ENCODE measurements at regions not wholly inside any gene's neighbourhood (a gene's known extent, or its start where the extent isn't known, plus 50 kb on each side); places are given as distances from the start of the nearest gene placed in this dataset.
"Not testable (repeated sequence)": the region's sequence is repeated elsewhere in the genome, so short reads cannot be mapped to it uniquely, and the experiment has no call there.

DNA sequence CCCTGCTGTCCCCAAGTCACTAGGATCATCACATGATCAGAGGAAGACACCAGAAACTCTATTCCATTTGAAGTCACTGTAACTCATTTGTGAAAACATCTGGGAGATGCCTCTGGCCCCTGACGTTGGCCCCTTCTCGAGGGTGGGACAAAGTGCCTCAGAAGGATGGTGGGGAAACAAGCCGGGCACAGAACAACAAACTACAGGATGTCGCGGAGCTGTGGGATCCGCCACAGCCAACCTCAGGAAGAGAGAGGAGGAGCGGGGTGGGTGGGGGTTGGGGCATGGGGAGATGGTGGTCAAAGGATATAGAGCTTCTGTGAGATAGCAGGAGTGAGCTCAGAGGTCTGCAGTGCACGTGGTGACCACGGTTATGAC is 265.6 kb upstream of the TCERG1L start:
- DNase-seq, result no peak

DNA sequence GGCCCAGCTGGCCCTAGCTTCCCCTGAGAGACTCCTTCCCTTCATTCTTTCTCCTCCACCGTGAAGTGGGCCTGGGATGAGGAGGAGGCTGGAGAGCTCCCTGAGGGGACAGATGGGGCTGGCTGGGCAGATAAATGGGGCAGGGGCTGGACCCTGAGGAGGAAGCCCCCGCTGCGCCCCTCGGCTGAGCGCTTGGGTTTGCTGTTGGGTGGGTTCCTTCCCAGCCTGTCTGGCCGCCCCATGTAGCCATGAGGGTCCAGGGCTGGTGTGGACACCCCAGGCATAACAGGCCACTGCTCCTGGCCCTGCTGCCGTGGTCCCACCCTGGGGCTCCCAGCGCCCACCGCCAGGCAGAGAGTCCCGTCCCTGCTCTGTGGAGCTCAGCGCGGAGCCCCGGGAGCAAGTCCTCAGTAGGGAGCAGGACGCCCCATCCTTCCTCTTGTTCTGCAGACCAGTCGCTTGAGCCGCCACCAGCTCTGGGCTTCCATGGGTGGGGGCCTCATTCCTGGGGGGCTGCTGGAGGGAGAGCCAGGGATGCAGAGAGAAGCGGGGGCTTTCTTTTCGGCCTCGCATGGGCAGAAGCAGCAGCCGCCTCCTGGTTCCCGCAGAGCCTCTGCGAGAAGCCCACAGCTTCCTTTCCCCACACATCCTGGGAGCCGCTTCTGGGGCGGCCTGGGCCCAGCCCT is 266.4 kb upstream of the TCERG1L start:
- DNase-seq, result no peak

DNA sequence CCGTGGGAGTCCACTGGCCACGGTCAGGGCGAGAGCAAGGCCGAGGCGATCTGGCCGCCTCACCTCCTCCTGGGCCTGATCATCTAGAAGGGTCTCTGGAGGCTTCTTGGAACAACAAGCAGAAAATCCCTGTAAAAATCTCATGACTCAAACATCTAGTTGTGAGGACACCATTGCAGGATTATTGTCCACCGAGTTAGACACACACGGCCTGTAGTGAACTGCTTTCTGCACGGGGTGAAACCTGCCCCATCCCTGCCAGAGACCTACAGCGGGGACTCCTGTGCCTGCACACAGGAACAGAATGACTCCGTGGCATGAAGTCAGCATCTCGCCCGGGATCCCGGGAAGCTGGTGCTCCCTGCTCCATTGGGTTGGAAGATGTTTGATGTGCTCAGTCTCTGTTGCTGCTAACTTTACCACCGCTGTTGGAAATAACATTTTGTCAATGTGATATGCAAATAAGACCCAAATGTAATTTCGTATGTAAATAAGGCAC is 267.0 kb upstream of the TCERG1L start:
- DNase-seq, result no peak

DNA sequence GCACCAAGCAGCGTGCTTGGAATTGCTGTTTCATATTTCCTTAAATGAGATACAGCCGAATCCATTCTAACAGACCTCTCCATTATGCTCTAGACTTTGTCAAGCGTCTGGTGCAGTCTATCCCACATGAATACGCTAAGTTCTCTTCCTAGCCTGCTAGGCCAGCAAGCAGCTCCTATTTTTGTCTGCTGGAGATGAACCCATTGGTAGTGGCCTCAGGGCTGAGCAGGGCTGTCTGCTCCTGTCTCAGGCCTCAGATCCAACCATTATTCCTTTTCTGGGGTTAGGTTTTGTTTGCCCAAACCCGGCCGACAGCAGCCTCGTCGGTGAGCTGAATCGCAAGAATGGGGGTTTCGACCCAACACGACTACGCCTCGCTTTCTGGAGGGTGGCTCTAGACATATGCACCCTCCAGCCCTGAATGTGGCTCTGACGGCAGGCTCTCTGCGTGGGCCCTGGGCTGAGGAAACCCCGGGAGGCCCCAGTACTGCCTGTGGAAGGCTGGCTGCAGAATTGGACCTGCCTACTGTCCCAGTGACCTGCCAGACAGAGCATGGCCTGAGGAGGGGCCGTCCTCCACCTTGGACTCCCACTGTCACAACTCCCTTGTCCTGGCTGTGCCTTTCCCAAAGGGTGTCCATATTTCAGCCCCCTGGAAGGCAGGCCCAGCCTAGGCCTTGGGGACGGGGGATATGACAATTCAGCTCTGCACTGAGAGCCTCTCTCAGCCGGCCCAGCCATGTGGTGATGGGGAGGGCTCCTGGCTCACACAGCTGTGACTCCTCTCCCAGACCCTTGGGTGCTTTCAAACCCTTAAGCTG is 267.9 kb upstream of the TCERG1L start:
- no peak for DNase-seq

DNA sequence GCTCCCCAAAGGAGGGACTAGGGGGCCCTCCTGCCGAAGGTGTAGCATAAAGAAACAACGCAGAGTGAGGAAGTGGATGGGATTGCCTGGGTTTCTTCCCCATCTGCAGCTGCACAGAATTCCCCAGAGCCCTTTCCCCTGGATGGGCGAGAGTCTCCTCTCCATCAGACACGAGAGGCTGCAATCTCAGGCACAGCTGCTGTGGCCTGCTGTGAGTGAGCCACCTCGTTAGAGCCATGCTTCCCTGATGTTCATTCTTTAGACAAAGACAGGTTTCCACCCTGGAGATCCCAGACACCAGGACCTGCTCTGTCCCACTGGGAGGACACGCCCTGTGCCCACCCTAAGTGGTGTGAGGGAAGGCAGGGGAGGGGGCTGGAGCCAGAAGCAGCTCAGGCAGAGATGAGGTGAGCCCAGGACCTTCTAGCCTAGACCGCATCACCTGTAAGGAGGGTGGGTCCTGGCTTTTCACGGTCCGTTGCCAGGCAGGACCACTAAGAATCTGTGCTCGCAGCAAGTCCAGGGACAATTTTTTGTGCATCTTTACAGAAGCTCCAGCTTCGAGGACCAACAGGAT is 268.6 kb upstream of the TCERG1L start:
- no peak for DNase-seq

DNA sequence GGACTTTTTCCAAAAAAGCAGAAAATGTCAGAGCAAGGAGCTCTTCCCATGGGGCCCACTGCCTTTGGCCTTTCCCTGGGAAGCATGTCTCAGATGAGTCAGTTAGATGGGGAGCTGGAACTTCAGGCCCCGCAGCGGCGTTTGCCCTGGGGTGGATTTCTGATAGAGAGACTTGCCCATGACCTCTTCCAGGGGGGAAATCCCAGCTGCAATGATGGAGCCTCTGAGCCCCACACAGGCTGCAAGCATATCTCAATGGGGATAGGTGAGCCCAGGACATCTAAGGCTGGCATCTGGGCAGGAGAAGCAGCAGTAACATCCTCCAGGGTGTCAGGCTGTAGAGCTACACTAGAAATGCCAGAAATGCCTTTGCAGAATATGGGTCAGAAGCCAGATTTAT is 269.2 kb upstream of the TCERG1L start:
- no peak for DNase-seq

DNA sequence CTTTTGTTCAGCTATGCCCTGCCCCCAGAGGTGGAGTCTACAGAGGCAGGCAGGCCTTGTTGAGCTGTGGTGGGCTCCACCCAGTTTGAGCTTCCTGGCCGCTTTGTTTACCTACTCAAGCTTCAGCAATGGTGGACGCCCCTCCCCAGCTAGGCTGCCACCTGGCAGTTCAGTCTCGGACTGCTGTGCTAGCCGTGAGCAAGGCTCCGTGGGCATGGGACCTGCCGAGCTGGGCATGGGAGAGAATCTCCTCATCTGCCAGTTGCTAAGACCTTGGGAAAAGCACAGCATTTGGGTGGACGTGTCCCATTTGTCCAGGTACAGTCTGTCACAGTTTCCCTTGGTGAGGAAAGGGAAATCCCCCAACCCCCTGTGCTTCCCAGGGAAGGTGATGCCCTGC is 270.0 kb upstream of the TCERG1L start:
- not testable (repeated sequence) for DNase-seq

DNA sequence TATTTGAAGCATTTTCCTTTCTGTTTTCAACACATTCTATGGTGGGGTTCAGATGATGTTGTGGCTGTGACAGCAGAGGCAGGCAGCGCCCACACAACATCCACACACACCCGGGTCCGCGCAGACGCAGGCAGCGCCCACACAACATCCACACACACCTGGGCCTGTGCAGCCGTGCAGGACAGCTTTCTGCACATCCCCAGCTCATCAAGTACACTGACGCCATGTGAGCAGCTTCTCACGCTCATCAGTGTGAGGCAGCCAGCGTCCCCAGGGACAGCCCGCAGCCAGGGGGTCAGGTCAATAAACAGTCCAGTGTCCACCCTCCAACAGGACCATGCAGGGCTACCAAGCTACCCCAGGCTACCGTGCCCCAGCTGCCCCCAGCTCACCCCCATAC is 272.8 kb upstream of the TCERG1L start:
- no peak for DNase-seq

DNA sequence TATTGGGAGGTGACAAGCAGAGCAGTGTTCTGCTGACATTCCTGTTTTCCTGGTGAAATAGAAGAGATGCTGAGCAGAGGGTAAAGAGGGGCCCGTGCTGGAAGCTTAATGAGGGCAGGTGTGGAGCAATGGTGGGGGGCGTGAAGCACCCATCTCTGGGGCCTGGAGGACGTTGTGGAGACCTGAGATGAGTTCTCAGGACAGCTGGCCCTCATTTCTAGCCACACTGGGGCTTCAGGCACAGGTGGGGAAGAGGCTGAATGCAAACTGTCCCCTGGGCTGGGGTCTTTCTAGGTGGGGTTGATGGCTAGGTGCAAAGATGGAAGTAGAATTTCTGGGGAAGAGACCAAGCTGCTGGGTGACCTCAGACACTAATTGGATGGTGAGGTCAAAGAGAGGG is 274.2 kb upstream of the TCERG1L start:
- DNase-seq, result no peak

DNA sequence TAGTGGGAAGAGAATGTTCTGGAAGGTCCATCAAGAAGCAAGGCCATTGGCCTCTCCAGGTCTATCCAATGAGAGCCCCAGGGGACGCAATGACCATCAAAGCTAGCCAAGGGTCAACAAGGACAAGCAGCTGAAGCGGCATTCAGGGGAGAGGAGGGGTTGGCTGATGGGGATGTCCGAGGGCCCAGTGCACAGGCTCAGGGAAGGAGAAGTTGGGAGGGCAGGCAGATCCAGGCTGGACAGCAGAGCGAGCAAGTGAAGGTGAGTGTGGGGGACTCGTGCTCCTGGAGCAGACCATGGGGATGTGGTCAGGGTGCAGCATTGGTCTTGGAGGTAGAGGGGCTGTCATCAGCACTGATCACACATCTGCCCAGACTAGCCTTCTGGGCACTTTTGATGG is 275.4 kb upstream of the TCERG1L start:
- no peak for DNase-seq

DNA sequence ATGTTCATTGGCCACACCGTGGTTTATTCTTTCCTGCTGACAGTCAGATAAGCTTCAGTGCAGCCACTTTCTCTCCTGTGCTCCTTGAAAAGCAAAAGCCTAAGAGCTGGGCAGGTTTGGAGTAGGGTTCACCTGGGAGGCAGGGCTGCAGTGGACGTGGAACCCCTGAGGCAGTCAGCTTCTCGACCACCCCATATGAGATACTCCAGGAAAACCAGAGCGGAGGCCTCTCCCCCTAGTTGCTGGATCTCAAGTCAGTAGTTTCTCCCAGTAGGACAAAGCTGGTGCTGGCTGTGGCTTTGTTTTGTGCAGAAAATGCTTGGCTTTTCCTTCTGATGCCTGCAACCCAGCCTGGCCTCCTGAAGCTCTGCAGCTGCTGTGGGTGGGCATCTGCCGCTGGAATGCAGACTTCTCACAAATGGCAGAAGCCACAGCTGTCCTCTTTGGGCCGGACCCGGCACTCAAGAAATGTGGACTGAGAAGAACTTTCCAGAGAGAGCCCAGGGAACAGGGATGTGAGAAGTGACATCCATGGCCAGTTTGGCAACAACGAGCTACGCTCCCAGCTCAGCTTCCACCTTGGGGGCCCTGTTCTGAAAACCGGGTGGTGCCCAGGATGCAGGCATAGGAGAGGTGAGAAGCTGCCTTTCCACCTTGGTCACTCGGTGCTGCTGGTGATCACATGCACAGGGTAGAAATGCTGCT is 276.6 kb upstream of the TCERG1L start:
- no peak for DNase-seq

DNA sequence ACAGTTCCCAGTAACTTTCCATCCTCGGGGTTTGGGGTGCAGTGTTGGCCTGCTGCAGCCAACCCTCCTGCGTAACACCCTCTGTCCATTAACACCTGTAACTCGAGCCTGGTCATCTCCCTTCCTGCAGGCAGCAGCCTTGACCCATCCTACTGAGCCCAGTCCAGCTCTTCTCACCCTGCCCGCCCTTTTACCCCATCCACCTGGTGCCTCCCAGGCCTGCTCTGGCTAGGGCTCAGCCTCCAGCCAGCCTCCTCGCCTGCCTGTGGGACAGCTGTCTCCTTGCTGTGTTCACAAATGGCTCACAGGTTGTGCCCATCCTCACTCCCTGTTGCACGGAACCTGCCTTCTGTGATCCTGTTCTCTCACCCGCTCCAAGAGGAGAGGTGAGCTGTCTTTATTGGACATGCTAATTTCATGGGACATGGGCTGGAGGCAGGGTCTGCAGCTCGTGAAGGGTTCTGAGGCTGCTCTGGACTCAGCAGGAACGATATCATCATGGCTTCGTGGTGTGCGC is 277.2 kb upstream of the TCERG1L start:
- DNase-seq, result no peak

DNA sequence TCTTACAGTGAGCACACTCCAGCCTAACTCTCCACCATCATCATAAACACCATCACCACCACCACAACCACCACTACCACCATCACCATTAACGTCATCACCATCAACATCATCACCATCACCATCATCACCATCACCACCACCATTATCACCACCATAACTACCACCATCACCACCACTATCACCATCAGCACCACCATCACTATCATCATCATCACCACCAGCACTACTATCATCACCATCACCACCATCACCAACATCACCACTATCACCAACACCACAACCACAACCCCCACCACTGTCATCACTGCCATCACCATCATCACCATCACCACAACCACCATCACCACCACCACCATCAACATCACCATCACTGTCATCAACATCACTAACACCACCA is 279.0 kb upstream of the TCERG1L start:
- DNase-seq, result no peak

DNA sequence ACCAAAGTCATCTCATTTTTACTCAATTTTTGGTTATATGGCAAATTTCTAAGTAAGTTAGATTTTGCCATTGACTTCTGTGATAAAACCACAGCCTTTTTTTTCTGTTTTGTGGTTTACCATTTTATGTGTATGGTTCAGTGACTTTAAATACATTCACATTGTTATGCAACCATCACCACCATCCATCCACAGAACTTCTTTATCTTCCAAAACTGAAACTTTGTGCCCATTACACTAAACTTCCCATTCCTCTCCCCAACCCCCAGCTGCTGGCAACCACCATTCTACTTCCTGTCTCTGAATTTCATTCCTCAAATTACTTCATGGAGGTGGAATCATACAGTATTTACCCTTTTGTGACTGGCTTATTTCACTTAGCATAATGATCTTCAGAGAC is 280.4 kb upstream of the TCERG1L start:
- no peak for DNase-seq

DNA sequence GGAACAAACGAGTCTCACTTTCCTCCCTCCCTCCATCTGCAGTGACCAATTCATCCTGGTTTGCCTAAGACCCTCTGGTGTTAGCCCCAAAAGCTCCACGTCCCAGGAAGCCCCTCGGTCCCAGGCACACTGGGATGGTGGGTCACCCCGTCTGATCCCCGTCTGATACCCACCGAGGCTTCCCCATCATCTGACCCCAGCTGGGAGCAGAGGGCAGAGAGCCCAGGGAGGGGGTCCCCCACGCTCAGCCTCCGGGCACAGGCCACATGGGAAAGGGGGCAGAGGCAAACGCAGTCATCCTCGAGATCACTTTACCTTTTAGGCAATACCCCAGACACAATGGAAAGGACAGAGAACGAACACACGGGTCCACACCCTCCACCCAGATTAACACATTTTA is 291.6 kb upstream of the PPP2R2D start:
- no peak for DNase-seq

DNA sequence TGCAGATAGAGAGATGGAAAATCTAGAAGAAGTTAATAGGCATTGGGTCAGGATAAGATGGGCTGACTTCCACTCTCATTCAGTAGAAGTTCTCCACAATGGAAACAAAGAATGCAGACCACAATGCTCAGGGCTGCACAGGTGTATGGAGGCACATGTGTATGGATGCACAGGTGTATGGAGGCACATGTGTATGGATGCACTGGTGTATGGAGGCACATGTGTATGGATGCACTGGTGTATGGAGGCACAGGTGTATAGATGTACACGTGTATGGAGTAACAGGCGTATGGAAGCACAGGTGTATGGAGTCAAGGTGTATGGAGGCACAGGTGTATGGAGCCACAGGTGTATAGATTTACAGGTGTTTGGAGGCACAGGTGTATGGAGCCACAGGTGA is 285.7 kb upstream of the PPP2R2D start:
- no peak for DNase-seq

DNA sequence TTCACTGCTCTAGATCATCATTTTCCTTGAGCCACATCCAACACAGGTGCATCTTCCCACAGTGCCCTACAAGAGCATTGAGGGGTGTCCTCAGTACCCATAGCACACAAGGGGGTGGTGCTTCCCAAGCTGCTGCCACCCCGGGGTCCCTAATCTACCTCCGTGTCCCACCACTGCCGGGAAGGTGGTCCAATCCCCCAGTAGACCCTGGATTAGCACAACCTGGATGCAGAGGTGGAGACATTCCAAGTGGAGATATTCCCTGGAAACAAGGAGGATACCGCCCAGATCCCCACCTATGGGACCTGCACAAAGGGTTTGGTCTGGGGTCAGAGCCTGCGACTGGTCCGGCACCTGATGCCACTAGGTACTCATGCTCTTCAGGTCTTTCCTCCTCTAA is 284.8 kb upstream of the PPP2R2D start:
- DNase-seq, result no peak

DNA sequence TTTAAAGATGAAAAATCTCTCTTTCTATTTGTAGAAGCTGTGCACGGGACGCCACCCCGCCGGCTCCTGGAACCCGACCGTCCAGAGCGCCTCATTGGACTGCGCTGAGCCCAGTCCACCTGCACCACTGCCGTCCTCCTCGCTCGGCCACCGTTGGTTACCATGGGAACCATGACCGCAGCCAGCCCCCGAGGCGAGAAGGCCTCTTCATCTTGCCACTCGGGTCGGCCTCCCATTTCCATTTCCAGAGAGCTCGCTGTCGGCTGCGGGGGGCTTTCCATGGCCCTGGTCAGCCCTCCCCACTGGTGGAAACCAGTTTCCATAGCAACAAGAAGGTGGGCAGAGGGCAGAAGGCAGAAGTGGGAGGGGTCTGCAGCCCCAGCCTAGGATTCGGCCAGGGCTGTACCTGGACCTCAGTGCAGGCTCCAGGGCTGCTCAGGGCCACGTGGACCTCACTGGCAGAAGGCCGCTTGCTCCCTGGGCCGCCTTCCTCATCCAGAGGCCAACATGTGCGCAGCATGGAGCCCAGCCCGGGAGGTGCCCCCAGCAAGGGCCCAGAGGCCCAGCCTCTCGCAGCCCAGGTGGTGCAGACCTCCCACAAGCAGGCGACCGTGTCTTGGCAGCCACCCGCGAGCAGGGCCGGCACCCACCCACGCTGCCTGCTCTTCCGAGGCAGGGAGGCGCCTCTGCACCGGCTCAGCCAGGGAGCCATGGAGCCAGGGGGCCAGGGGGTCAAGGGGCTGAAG is 283.5 kb upstream of the PPP2R2D start:
- no peak for DNase-seq

DNA sequence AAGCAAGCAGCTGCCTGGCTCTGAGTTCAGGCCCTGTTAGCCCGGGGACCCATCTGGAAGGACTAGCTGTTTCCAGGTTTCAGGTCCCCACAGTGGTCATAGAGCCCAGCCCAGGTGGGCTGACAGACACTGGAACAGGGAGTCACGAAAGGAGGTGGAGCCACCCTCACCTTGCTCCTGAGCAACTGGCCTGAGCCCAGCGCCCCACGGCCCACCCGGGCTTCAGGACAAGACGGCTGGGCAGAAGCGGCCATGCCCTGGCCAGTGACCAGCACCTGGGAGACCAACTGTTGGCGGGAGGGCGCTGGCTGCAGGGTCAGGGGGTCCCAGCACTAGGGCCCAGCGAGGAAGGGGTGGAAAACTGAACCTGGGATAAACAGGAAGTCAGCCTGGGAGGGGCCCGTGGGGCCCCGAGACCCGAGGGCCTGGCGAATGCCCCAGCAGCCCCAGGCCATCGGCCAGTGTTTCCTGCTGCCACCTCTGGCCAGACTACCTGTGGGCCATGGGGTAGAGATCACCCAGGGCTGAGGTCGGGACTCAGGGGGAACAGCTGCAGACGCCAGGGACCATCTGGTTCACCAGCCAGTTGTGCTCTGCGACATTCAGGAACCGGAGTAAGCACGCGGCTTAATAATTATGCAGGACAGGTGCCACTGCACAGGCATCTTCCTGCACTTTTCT is 282.1 kb upstream of the PPP2R2D start:
- DNase-seq, result no peak

DNA sequence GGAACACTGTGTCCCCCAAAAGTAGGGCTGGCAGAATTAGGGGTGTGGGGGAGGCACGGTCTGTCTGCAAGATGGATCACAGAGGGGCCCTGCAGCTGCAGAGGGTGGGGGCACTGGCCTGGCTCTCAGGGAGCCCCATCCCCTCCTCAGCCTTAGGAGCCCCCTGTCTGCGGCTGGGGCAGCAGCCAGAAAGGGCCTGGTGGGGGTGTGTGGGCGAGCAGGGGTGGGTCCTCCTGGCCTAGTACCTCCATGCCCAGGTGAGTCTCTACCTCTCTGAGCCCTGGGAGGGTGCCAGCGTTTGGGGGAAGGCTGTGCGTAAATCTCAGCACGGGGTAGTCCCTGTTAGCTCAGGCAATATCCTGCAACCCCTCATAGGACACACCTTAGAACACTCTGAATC is 280.5 kb upstream of the PPP2R2D start:
- DNase-seq, result no peak

All from nucleus accumbens (tissue), 56 donors.